Ascending aorta (tissue), 2 donors: ENCODE measurements at regions not wholly inside any gene's neighbourhood (a gene's known extent, or its start where the extent isn't known, plus 50 kb on each side); places are given as distances from the start of the nearest gene placed in this dataset.

Source experiments
- DNase-seq, 2 donors: peaks; one replicate each; pipeline ENCODE4 v3.0.0-alpha.2; 2019; ENCODE audit warnings: low spot score in 2 of 2
- H3K27ac ChIP-seq, 2 donors: fragments of 200-600 bp; sonication (generic); one replicate each; pipeline ENCODE4 v1.5.1; 2016 to 2017; ENCODE audit warnings: mild to moderate bottlenecking in 1 of 2
- H3K27me3 ChIP-seq: fragments of 200-600 bp; sonication (generic); one replicate; pipeline ENCODE4 v1.5.1; 2017
- H3K36me3 ChIP-seq, 2 donors: fragments of 200-600 bp; sonication (generic); one replicate each; pipeline ENCODE4 v1.5.1; 2016
- H3K4me1 ChIP-seq, 2 donors: fragments of 200-600 bp; sonication (generic); one replicate each; pipeline ENCODE4 v1.5.1; 2016 to 2017; ENCODE audit warnings: mild to moderate bottlenecking in 1 of 2
- H3K4me3 ChIP-seq, 2 donors: fragments of 200-600 bp; sonication (generic); one replicate each; pipeline ENCODE4 v1.5.1; 2016 to 2017; ENCODE audit warnings: mild to moderate bottlenecking in 1 of 2
- H3K9me3 ChIP-seq, 2 donors: fragments of 200-600 bp; sonication (generic); one replicate each; pipeline ENCODE4 v1.5.1; 2016
- intact Hi-C: fragments of 100-400 bp; cut with DNase I; formaldehyde crosslinking; loops from one replicate; pipeline ENCODE4 v1.15.1; 2023
- TF ChIP-seq, protein P1 (sequence below), 3 experiments: fragments of 200-600 bp in 2 of 3; fragments of 450-650 bp in 1 of 3; sonication (generic) in 2 of 3; IDR thresholded peaks; one replicate each; pipeline ENCODE4 v1.5.1; 2016 to 2019; ENCODE audit warnings: antibody characterized with exemption in 3 of 3, mild to moderate bottlenecking in 1 of 3, moderate library complexity in 1 of 3

DNA sequence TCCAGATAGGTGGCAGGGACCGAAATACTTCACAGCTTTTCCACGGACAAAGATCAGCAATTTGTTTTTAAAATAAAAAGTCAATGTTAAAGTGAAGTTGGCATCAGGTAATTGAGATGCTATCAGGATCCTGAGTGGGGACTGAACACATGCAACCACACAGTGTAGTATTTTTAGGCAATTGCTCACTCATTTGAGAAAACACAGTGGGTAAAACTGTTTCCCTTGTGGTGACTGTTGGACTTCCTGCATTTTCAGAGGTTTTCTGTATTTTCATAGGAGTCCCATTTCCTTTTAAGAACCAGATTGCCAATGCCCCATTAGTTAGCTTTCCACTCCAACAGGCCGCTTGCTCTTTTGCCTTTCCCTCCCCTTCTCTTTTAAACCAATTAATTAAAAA is 159.5 kb upstream of the ZNF32 start:
- no peak for DNase-seq
- H3K36me3 ChIP-seq, result no peaks in the 10 kb centered on the region
- intact Hi-C loops, result no loop called here
- TF ChIP-seq, protein P1, sequence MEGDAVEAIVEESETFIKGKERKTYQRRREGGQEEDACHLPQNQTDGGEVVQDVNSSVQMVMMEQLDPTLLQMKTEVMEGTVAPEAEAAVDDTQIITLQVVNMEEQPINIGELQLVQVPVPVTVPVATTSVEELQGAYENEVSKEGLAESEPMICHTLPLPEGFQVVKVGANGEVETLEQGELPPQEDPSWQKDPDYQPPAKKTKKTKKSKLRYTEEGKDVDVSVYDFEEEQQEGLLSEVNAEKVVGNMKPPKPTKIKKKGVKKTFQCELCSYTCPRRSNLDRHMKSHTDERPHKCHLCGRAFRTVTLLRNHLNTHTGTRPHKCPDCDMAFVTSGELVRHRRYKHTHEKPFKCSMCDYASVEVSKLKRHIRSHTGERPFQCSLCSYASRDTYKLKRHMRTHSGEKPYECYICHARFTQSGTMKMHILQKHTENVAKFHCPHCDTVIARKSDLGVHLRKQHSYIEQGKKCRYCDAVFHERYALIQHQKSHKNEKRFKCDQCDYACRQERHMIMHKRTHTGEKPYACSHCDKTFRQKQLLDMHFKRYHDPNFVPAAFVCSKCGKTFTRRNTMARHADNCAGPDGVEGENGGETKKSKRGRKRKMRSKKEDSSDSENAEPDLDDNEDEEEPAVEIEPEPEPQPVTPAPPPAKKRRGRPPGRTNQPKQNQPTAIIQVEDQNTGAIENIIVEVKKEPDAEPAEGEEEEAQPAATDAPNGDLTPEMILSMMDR (IDR thresholded peaks at IDR 0.05), result no peak
- no peak overlapping the region for H3K4me3 ChIP-seq
- H3K9me3 ChIP-seq, result no peaks in the 10 kb centered on the region
- peaks cover 11 to 37% of the 10 kb centered on the region in 2 donors for H3K4me1 ChIP-seq
- no peaks in the 10 kb centered on the region for H3K27me3 ChIP-seq
- peak overlapping the region; percentile 64 to 85 for H3K27ac ChIP-seq

DNA sequence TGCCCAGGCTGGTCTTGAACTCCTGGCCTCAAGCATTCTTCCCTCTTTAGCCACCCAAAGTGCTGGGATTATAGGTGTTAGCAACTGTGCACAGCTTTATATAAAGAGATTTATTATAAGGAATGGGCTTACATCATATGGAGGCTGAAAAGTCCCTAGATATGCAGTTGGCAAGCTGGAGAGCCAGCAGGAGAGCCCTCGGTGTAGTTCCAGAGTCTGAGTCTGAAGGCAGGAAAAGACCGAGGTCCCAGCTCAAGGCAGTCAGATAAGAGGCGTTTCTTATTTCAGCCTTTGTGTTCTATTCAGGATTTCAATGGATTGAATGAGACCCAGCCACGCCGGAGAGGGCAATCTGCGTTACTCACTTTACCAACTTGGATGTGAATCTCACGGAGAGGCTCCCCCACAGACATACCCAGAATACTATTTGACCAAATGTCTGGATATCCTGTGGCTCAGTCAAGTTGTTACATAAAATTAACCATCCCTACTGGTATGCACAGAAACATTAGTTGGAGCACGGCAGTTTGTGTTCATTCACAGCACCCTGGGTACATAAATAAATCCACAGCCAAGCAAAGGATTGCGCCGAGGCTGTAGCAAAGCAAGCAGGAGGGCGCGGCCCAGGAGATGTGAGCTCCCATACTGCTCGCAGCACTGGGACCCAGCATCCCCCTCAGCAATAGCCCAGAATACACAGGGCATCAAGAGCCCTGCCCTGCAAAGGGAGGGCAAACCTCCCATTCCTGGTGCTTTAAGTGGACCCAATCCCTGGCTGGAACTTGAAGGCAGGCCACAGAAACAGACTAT is 158.4 kb upstream of the ZNF32 start:
- DNase-seq, result no peak
- TF ChIP-seq, protein P1 (IDR thresholded peaks at IDR 0.05), result no peak
- no peaks in the 10 kb centered on the region for H3K36me3 ChIP-seq
- peaks cover 9 to 35% of the 10 kb centered on the region in 2 donors for H3K4me1 ChIP-seq
- peak overlapping the region; percentile 64 to 85 for H3K27ac ChIP-seq
- H3K9me3 ChIP-seq, result no peaks in the 10 kb centered on the region
- intact Hi-C loops, result no loop called here
- no peak overlapping the region for H3K4me3 ChIP-seq
- no peaks in the 10 kb centered on the region for H3K27me3 ChIP-seq

DNA sequence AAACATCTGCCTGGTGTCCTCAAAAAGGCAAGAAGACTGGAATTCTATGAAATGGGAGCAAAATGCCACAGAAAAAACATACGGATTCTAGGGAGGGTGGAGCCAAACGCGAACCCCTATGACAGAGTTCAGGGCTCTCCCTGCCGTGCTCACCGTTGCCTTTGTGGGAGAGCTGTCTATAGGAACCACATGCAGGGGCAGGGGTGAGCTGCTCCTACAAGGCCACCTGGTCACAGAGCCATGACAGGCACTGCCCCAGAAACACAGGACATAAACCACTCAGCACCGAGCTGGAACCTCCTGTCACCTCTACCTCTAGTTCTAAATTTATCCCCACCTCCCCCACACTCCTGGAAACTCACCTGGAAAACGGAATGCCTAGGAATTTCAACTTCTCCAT is 155.1 kb upstream of the ZNF32 start:
- no peak for DNase-seq
- TF ChIP-seq, protein P1 (IDR thresholded peaks at IDR 0.05), result no peak
- no peaks in the 10 kb centered on the region for H3K36me3 ChIP-seq
- intact Hi-C loops, result no loop called here
- no peak overlapping the region for H3K27ac ChIP-seq
- H3K4me3 ChIP-seq, result no peak overlapping the region
- peaks cover 6 to 22% of the 10 kb centered on the region in 2 donors for H3K4me1 ChIP-seq
- no peaks in the 10 kb centered on the region for H3K27me3 ChIP-seq
- no peaks in the 10 kb centered on the region for H3K9me3 ChIP-seq

DNA sequence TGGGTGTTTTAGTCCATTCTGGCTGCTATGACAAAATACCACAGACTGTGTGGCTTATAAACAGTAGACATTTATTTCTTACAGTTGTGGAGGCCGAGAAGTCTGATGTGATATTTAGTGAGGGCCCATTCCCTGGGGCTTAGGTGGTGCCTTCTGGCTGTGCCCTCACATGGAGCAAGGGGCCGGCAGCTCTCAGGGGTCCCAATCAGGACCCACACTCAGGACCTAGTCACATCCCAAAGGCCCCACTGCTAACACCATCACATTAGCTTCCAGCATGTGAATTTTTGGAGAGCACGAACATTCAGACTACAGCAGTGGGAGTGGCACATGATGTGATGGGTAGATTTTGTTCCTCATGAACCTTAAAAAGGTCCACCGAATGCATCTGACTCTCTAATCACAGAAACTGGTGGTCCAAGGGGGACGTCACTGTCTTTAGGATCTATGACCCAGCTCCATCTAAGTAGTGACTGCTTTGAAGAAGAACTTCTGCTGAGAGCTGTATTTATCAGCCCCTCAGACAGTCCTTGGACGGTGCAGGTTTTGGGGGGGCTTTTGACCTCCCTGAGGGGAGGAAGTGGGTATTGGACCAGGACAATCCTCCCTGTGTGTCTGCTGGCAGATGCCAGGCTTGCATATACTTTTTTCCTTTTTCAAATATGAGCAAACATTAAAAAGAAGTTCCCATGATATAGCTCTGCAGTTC is 154.5 kb upstream of the ZNF32 start:
- DNase-seq, result no peak

DNA sequence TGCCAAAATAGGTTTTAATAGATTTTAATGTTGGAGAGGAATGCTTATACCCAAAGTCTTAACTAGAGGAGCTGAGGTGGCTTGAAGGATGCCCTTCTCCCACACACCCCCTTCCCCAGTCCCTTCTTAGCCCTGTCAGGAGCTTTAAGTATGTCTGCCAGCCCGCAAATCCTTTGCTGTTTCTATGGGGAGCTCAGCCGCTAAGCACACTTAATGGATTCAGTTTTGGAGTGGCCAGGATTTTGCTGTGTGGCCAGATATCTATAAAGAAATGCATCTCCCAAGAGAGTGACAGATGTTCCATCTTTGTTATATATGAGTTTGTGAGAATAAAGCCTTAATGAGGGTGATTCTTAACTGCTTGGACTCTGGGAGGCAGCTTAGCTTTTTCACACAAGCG is 152.9 kb upstream of the ZNF32 start:
- Histone ChIP-seq H3K9me3 (no peaks in the 10 kb centered on the region), H3K27ac (no peak overlapping the region), H3K4me3 (no peak overlapping the region), H3K4me1 (peaks cover 0 to 3% of the 10 kb centered on the region in 2 donors), H3K27me3 (no peaks in the 10 kb centered on the region), H3K36me3 (no peaks in the 10 kb centered on the region)
- TF ChIP-seq, protein P1 (IDR thresholded peaks at IDR 0.05), result no peak
- intact Hi-C loops, result no loop called here
- DNase-seq, result no peak

More for the DNA sequence above, 154.5 kb upstream of the ZNF32 start:
- H3K27me3 ChIP-seq, result no peaks in the 10 kb centered on the region
- peaks cover 6 to 16% of the 10 kb centered on the region in 2 donors for H3K4me1 ChIP-seq
- no peaks in the 10 kb centered on the region for H3K36me3 ChIP-seq
- intact Hi-C loops, result no loop called here
- H3K27ac ChIP-seq, result no peak overlapping the region
- H3K9me3 ChIP-seq, result no peaks in the 10 kb centered on the region
- TF ChIP-seq, protein P1 (IDR thresholded peaks at IDR 0.05), result no peak
- H3K4me3 ChIP-seq, result no peak overlapping the region
